Neural cell (in vitro differentiated cells): ENCODE measurements at regions not wholly inside any gene's neighbourhood (a gene's known extent, or its start where the extent isn't known, plus 50 kb on each side); places are given as distances from the start of the nearest gene placed in this dataset.

Experiments
- CTCF ChIP-seq: fragments of 450-650 bp; IDR thresholded peaks from 2 replicates; pipeline ENCODE4 v1.5.1; 2014; ENCODE audit warnings: antibody characterized with exemption, mild to moderate bottlenecking, moderate library complexity; ENCODE audit not compliant: poor library complexity, severe bottlenecking
- MXI1 ChIP-seq: fragments of 450-650 bp; conservative IDR thresholded peaks from 2 replicates; pipeline ENCODE4 v1.6.1; 2014; ENCODE audit warnings: antibody characterized with exemption, mild to moderate bottlenecking; ENCODE audit not compliant: poor library complexity, severe bottlenecking

GRCh38 chr9:117543089-117543488 lies 128.2 kb upstream of the ASTN2 start:
- TF ChIP-seq CTCF (no peak), MXI1 (no peak)
